K562 (cell line): ENCODE measurements at regions not wholly inside any gene's neighbourhood (a gene's known extent, or its start where the extent isn't known, plus 50 kb on each side); places are given as distances from the start of the nearest gene placed in this dataset.
"Not testable (repeated sequence)": the region's sequence is repeated elsewhere in the genome, so short reads cannot be mapped to it uniquely, and the experiment has no call there.

ENCODE experiments used
- ATAC-seq: fragments of 200-7000 bp; cut with Tn5 transposase; 3 replicates; pipeline ENCODE4 v1.9.1; 2020; ENCODE audit warnings: moderate library complexity
- BruUV-seq: library from RNA; stranded (reverse); fragments of 400-500 nt; replicated peaks from 2 replicates; lab custom pipeline; 2021; lab: Mats Ljungman, UMichigan
- CTCF ChIA-PET: fragments of 300-600 bp; formaldehyde crosslinking; extraction: SDS; loops from one replicate; lab custom pipeline; 2021; ENCODE audit warnings: low intra/inter-chr PET ratio; lab: Yijun Ruan, JAX
- POLR2A ChIA-PET: fragments of 300-600, 350-650 bp; sonication (Branson Sonifier 250); formaldehyde crosslinking; extraction: SDS; loops from one replicate; lab custom pipeline; 2021; ENCODE audit warnings: antibody characterized with exemption, inconsistent platforms; lab: Yijun Ruan, JAX
- DNase-seq, 4 experiments: peaks; one replicate each; pipeline versions ENCODE4 v3.0.0 to v3.0.0-alpha.2; 2011 to 2018; ENCODE audit warnings: low spot score in 3 of 4, mixed read lengths in 3 of 4; ENCODE audit errors: extremely low read depth in 1 of 4
- FAIRE-seq: peaks from 2 replicates; lab custom pipeline; 2011; peaks lifted over from hg19 to GRCh38; lab: Jason Lieb, UNC
- H2AFZ ChIP-seq: 2 replicates; pipeline ENCODE4 v1.6.0; 2011; ENCODE audit warnings: low read depth, low read length, control low read depth, inconsistent platforms
- H3K27ac ChIP-seq: fragments of 200-600 bp; 3 replicates; pipeline ENCODE4 v1.8.0; 2011; ENCODE audit warnings: low read depth, mild to moderate bottlenecking, control low read depth, inconsistent platforms, low read length, moderate library complexity, mixed read lengths; ENCODE audit errors: extremely low read depth
- H3K27me3 ChIP-seq, 2 experiments: fragments of 300-600 bp in 1 of 2; 2 replicates in 1 of 2; 3 replicates in 1 of 2; pipeline versions ENCODE4 v1.6.0 to v1.8.0; 2011; ENCODE audit warnings: inconsistent platforms in 2 of 2, low read length in 2 of 2, mild to moderate bottlenecking in 1 of 2, mixed read lengths in 1 of 2, moderate library complexity in 1 of 2; ENCODE audit not compliant: control insufficient read depth in 2 of 2, insufficient read depth in 2 of 2
- H3K36me3 ChIP-seq: fragments of 300-600 bp; 3 replicates; pipeline ENCODE4 v1.8.0; 2011; ENCODE audit warnings: mild to moderate bottlenecking, low read length, inconsistent platforms; ENCODE audit not compliant: control insufficient read depth, insufficient read depth
- H3K4me1 ChIP-seq, 2 experiments: fragments of 200-600 bp in 1 of 2; replicated peaks in 1 of 2; 2 replicates in 1 of 2; 3 replicates in 1 of 2; pipeline versions ENCODE4 v1.5.1 to v1.8.0; 2011; ENCODE audit warnings: inconsistent platforms in 2 of 2, low read length in 2 of 2, mild to moderate bottlenecking in 1 of 2, mixed read lengths in 1 of 2, moderate library complexity in 1 of 2; ENCODE audit not compliant: control insufficient read depth in 2 of 2, insufficient read depth in 2 of 2
- H3K4me2 ChIP-seq: 2 replicates; pipeline ENCODE4 v1.6.1; 2011; ENCODE audit warnings: low read length, control low read depth, inconsistent platforms, mixed read lengths; ENCODE audit not compliant: insufficient read depth
- H3K4me3 ChIP-seq: fragments of 200-600 bp; sonication (generic), shearing (Covaris generic); 2 replicates; pipeline ENCODE4 v1.5.1; 2016; ENCODE audit warnings: control low read depth, inconsistent platforms
- H3K79me2 ChIP-seq: fragments of 200-600 bp; 3 replicates; pipeline ENCODE4 v1.8.0; 2011; ENCODE audit warnings: low read length, inconsistent platforms; ENCODE audit not compliant: control insufficient read depth, insufficient read depth
- H3K9ac ChIP-seq, 2 experiments: 2 replicates each; pipeline versions ENCODE4 v1.6.0 to v1.6.1; 2011; ENCODE audit warnings: low read depth in 2 of 2, low read length in 2 of 2, control low read depth in 1 of 2, inconsistent platforms in 1 of 2, mild to moderate bottlenecking in 1 of 2, mixed read lengths in 1 of 2; ENCODE audit not compliant: insufficient read depth in 1 of 2
- H3K9me1 ChIP-seq: one replicate; pipeline ENCODE4 v1.6.0; 2011; ENCODE audit warnings: inconsistent platforms, mild to moderate bottlenecking, low read length, moderate library complexity; ENCODE audit not compliant: control insufficient read depth, insufficient read depth
- H3K9me3 ChIP-seq: replicated peaks from 2 replicates; pipeline ENCODE4 v1.5.1; 2011; ENCODE audit warnings: low read depth, low read length, inconsistent platforms; ENCODE audit not compliant: control insufficient read depth, insufficient read depth
- H4K20me1 ChIP-seq: replicated peaks from 2 replicates; pipeline ENCODE4 v1.6.1; 2011; ENCODE audit warnings: low read length, inconsistent platforms, mixed read lengths; ENCODE audit not compliant: control insufficient read depth, insufficient read depth
- ADNP ChIP-seq: fragments of 200-800 bp; sonication (Bioruptor generic); IDR thresholded peaks from 2 replicates; pipeline ENCODE4 v1.6.1; 2016; ENCODE audit warnings: missing genetic modification characterization, missing compliant biosample characterization
- CBFA2T3 ChIP-seq: fragments of 450-650 bp; IDR thresholded peaks from 2 replicates; pipeline ENCODE4 v1.6.1; 2017
- DDX20 ChIP-seq: fragments of 450-650 bp; IDR thresholded peaks from 2 replicates; pipeline ENCODE4 v1.6.1; 2016; ENCODE audit warnings: missing genetic modification characterization, low read depth, mild to moderate bottlenecking, missing compliant biosample characterization, moderate library complexity
- ESRRA ChIP-seq: fragments of 450-650 bp; IDR thresholded peaks from 2 replicates; pipeline ENCODE4 v1.6.1; 2014; ENCODE audit warnings: low read depth, mild to moderate bottlenecking, moderate library complexity, borderline replicate concordance
- MEF2D ChIP-seq: conservative IDR thresholded peaks from 2 replicates; pipeline ENCODE4 v1.6.1; 2016; ENCODE audit warnings: low read depth, missing genetic modification characterization, missing compliant biosample characterization
- NFIC ChIP-seq: fragments of 450-650 bp; IDR thresholded peaks from 2 replicates; pipeline ENCODE4 v1.6.1; 2017; ENCODE audit warnings: mild to moderate bottlenecking, inconsistent platforms
- WGBS: fragments of 100-300 bp; shearing (Covaris generic); methylation state at CpG from one replicate; pipeline ENCODE4 v1.1.6; 2016; ENCODE audit warnings: low coverage, mixed read lengths; ENCODE audit not compliant: insufficient coverage; ENCODE audit errors: missing lambda C conversion rate; 5-methylcytosine and 5-hydroxymethylcytosine counted together
- in situ Hi-C: fragments of 300-500 bp; cut with MboI; formaldehyde crosslinking; loops from 4 replicates; pipeline ENCODE4 v1.15.0; 2018; ENCODE audit warnings: inconsistent platforms, mixed read lengths
- intact Hi-C: fragments of 100-400 bp; cut with micrococcal nuclease; formaldehyde crosslinking; loops from 2 replicates; pipeline ENCODE4 v1.14.2; 2022

- Histone ChIP-seq H3K79me2 (no peaks in the 10 kb centered on the region), H3K9ac (no peak overlapping the region), H3K36me3 (no peaks in the 10 kb centered on the region), H3K27ac (no peak overlapping the region), H3K4me2 (no peak overlapping the region), H3K27me3 (no peaks in the 10 kb centered on the region), H3K9me1 (no peaks in the 10 kb centered on the region), H3K9me3 (no peaks in the 10 kb centered on the region), H2AFZ (no peak overlapping the region), H3K4me1 (no peaks in the 10 kb centered on the region), H4K20me1 (no peaks in the 10 kb centered on the region), H3K4me3 (no peak overlapping the region)
- CTCF ChIA-PET: no interaction called here
- BruUV-seq: no TSS peak
- FAIRE-seq (no peak), ATAC-seq (no peak), DNase-seq (no peak)
- in situ Hi-C loops: no loop called here
- no peak for TF ChIP-seq ESRRA
- no peak for TF ChIP-seq ADNP (tag)
- TF ChIP-seq MEF2D (tag): no peak
- TF ChIP-seq NFIC: no peak
- TF ChIP-seq DDX20: no peak
- TF ChIP-seq CBFA2T3: no peak
- POLR2A ChIA-PET: no interaction called here
- intact Hi-C loops: no loop called here
- WGBS: 0% methylated on average over 1 of the region's 1 CpG
Measured at GRCh38 chr11:89633135-89633705, 76.9 kb upstream of the TRIM77 start.

- H3K79me2 ChIP-seq, in situ Hi-C loops, POLR2A ChIA-PET, H3K9me3 ChIP-seq, H3K27me3 ChIP-seq, intact Hi-C loops, DNase-seq, H3K9ac ChIP-seq, ATAC-seq, BruUV-seq, FAIRE-seq, H3K4me3 ChIP-seq, H3K36me3 ChIP-seq, H3K9me1 ChIP-seq, H3K4me1 ChIP-seq, H3K27ac ChIP-seq, H2AFZ ChIP-seq, H4K20me1 ChIP-seq, CTCF ChIA-PET, H3K4me2 ChIP-seq: not testable (repeated sequence)
- 4% methylated on average over 3 of the region's 3 CpGs for WGBS
Measured at GRCh38 chr11:89640777-89641176, 69.3 kb upstream of the TRIM77 start.

- BruUV-seq, H3K9ac ChIP-seq, FAIRE-seq, ATAC-seq, H3K27me3 ChIP-seq, H3K9me1 ChIP-seq, DNase-seq, H3K36me3 ChIP-seq, H4K20me1 ChIP-seq, H3K27ac ChIP-seq, intact Hi-C loops, H3K4me1 ChIP-seq, H3K4me2 ChIP-seq, H2AFZ ChIP-seq, H3K4me3 ChIP-seq, POLR2A ChIA-PET, CTCF ChIA-PET, in situ Hi-C loops, H3K9me3 ChIP-seq, H3K79me2 ChIP-seq: not testable (repeated sequence)
- no CpG with 5 or more reads among the region's 1 CpG for WGBS
Measured at GRCh38 chr11:89648232-89648631, 61.9 kb upstream of the TRIM77 start.
